ENCODE measurements at regions not wholly inside any gene's neighbourhood (a gene's known extent, or its start where the extent isn't known, plus 50 kb on each side); places are given as distances from the start of the nearest gene placed in this dataset.

GRCh38 chr5:89703817-89704216 lies 705.7 kb downstream of the CETN3 start (continued):
- TF ChIP-seq CHD7 (IDR thresholded peaks at IDR 0.05; ENCODE audit: insufficient replicate concordance, low read length): peak; percentile 92
- peak; percentile 20; the same call in 1 of the 2 replicates for TF ChIP-seq POU5F1 (IDR thresholded peaks at IDR 0.05; ENCODE audit: low read depth, low read length)
- peak; percentile 100 for TF ChIP-seq TEAD4 (IDR thresholded peaks at IDR 0.05; ENCODE audit: low read depth, low read length)
- peak; percentile 14; the same call in 1 of the 2 replicates for TF ChIP-seq MAX (IDR thresholded peaks at IDR 0.05)
- TF ChIP-seq TCF12 (IDR thresholded peaks at IDR 0.05; ENCODE audit: low read depth, low read length): 0 out of 2 replicates have a peak, but pooled peaks have one; percentile 39
- no peak for TF ChIP-seq ZNF274 (IDR thresholded peaks at IDR 0.05; ENCODE audit: borderline replicate concordance, extremely low read depth, low read length)
- peak; percentile 42; the same call in 1 of the 2 replicates for TF ChIP-seq CREB1 (IDR thresholded peaks at IDR 0.05)
- no peak for TF ChIP-seq CTCF (IDR thresholded peaks at IDR 0.05; ENCODE audit: control extremely low read depth in 1 of 3, insufficient read depth in 1 of 3, low read depth in 1 of 3, low read length in 3 of 3)
